NK-92 (cell line): ENCODE measurements at regions not wholly inside any gene's neighbourhood (a gene's known extent, or its start where the extent isn't known, plus 50 kb on each side); places are given as distances from the start of the nearest gene placed in this dataset.

Experiments used
- DNase-seq: peaks from one replicate; lab custom pipeline; 2025; ENCODE audit not compliant: unreplicated experiment; lab: John Stamatoyannopoulos, UW

DNA sequence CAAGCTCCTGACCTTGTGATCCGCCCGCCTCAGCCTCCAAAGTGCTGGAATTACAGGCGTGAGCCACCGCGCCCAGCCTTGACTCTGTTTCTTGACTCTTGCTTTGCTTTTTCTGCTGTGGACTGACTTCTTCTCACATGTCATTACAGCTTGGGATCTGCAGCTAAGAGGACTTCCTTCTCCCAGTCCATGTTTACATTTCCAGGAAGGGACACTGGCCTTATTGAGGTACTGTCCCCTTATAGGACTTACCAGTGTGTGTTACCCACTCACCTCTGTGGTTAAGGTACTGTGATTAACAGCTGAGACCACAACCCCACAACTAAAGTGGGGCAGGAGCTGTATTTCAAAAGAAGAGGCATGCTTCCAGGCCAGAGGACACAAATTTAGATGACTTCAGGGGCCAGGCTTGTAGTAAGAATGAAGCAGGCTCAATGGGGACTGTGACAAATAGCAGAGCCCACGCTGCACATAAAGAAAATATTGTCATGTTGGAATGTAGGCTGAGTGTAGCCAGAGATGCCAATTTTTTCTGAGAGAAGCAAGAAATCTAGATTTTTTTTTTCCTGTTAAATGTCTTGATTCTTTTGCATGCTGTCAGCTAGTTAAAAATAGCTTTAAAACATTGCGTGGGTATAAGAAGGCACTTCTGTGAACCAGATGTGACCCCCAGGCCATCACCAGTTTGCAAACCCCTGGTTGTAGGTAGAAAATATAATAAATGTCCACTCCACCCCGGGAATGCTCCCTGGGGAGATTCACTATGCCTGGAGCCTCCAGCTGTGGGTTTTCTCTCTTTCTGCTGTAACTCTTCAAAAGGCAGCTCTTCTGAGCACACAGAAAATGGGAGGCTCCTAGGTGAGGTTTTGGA, 75.0 kb downstream of the PTPDC1 start:
- DNase-seq = no peak

DNA sequence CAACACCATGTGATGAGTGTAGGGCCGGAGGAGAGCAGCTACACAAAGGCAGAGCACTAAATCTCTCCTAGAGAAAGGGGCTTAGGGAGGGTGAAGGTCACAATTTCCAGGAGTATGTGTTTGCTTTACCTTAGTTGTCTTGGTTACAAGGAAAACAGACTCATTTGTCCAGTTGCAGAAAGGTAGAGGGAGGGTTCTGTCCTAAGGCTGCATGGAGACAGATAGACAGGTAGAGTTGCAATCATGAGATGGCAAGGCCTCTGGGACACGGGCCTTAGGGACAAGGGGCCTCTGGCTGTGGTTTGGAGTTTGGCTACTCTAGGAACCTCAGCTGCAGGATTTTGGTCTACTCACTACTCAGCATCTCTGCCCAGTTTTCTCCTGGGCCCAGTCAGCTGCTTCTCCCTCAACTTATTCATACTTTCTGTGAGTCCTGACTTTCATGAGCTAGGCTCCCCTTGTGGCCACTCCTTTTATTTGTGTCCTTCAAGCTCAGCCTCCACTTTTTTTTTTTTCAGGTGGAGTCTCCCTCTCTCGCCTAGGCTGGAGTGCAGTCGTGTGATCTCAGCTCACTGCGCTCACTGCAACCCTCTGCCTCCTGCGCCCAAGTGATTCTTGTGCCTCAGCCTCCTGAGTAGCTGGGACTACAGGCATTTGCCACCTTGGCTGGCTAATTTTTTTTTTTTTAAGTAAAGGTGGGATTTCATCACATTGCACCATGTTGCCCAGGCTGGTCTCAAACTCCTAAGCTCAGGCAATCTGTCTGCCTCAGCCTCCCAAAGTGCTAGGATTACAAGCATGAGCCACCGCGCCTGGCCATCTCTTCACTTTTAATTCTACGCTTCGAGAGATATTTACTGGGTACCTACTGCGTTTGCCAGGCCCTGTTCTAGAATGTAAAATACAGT, 76.6 kb downstream of the PTPDC1 start:
- no peak for DNase-seq

DNA sequence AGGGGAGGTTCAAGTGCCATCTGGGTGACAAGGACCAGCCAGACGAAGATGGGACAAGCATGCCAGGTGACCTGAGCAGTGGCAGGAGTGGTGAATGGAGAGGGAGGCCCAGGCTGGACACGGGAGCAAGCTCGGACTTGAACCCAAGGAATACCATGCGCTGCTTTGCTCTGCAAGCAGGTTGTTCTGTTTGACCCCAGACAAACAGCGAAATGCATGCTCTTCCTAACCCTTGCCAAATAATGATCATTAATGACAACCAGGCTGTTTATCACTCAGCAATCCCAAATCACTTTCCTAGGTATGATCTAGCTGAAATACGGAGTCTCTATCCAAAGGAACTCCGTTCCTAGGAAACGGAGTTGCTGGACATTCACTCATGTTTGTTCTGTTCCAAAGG, 77.4 kb downstream of the PTPDC1 start:
- no peak for DNase-seq

DNA sequence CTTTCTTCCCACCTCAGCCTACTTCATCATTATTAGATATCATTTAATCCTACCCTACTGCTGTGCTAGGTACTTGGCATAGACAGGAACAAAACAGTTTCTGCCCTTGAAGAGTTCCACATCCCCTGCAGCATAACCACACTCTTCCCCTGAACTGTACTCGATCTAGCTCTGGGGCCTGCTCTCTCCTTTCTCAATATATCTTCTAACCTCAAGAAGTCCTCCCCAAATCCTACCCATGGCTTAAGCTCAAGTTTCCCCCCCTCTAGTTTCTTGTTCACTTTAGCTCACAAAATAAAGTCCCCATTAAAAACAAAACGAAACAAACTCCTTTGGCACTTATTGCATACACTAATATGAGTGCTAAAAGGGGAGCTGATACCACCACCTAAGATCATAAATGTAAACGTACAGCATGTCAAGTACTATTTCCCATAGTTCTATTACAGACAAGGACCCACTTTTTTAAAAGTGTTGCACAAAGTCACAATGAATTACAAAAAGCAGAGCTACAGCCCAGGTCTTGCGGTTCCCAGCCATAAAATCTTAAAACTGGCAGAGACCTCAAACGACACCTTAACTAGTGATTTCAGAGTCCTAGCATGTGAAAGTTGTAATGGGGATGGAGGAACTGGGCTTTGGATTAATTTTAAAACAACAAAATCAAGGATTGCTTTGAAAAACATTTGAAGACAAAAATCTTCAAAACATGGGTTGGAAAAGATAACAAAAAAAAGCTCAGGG, 80.7 kb downstream of the PTPDC1 start:
- DNase-seq = no peak

DNA sequence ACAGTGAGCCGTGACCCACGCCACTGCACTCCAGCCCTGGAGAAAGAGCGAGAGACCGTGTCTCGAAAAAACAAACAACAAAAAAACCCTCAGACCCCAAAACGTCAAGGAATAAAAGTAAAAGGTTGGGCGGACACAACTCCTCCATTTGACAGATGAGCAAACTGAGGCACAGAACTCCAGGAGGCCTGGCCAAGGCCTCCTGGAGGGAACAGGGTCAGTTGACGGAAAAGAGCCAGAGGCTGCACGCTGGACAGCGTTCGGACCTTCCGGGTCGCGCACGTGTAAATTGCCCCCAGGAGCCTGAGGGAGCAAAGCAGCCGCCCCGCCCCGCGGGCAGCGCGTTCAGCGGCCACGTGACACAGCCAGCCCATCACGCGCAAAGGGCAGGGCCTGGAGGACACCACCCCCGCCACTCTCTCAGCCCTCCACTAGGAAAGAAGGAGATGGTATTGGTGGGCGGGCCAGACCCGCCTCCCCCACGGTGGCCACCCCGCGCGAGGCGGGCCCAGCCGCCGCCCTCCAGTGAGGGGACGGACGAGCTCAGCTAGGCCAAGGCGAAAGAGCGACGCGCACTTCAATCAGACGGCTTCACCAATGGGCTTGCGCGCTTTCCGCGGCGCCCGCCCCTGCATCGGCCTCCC, 81.5 kb downstream of the PTPDC1 start:
- peak; percentile 79 for DNase-seq

DNA sequence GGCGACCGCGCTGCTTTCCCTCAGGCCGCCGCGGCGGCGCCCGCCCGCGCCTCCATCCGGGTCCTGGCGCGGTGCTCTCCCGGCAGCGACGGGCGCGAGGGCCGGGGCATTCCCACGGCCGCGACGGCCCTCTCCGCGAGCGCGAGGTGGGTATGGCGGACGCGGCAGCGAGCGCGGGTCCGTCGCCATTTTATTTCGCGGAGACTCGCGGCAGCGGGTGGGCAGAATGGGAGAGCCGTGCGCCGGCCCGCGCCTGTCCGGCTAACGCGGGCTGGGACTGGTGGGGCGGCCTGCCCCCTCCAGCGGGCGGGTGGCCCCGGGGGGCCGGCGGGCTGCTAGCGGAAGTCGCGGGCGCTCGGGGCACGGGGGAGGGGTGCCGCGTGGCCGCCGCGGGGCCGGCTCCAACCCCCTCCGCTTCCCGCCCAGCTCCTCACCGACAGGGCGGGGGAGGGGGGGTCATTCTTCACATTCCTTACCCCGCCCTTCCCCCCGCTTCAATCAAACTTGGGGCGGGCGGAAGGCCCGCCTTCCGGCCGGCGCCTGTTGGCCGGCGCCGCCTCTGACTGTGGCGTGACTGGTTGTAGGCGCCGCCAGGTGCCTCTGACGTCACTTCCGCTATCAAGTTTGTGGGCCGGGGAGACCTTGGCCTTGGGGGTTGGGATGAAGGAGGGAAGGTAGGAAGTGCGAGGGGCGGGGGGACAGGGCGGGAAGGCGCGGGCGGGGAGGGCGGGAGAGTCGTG, 82.1 kb downstream of the PTPDC1 start:
- peak; percentile 77 for DNase-seq

DNA sequence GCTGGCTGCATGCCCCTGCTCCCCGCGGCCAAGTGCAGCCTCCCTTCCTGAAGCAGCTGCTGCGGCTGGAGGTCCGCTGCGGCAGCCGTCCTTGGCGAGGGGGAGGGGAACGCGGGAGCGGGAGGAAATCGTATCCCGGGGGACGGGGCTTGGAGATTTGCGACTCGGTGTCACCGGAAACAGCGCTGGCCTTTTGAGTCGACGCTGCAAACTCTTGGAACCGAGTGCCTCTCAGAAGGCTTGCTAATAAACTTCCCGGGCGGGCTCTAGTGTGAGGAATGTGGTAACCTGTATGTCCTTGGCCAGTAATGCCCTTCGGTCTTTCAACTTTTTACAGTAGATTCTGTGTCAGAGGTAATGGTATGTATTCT, 82.7 kb downstream of the PTPDC1 start:
- DNase-seq = no peak

DNA sequence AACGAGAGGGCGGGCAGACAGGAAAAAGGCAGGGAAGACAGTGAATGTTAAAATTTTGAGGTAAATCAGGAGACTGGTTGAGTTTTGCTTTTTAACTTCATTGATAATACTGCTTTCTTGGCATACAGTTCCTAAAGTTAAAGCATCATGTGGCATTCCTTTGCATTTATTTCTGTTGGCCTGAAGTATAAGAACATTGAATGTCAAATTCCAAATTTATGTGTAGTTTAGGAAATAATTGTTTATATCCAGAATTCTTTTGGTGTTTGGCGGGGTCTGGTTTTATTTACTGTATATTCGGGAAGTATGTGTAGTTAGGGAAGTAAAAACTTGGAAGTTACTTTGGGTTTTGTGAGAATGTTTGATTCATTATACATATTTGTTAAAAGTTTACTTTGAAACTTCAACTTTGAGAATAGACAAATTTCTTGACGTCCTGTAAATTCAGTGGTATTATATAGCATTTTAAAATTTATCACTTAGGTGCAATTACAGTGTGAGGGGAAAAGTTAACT, 83.2 kb downstream of the PTPDC1 start:
- DNase-seq = no peak

DNA sequence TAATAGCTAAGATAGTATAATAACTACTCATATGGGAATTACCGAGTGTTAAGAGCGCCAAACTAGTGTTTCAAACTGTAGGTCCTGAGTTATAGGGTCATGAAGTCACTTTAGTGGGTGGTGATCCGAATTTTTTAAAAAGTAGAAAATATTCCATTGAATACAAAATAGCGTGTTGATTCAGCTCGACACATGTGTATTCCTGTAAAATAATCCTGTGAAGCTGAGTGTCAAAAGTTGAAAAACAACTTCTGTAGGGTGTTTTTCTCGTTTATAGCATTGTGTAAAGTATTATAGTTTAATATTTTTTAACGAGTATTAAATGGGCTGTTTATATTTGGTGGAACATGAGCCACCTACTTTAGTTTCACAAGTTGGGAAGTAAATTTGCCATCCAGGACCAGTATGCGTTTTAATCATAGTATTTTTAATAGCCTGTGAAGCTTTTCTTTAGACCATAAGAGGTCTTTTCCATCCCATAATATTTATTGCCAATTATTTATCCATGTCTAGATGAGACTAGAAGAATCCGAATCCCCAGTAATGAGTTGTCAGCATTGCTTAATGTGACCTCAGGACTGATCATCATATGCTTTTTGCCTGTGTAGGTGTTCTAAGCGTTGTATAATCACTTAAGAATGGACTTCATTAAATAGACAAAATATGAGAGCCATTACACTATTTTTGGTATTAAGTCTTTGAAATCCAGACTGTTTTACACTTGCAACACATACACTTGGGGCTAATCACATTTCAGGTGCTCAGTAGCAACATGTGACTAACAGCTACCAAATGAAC, 84.1 kb downstream of the PTPDC1 start:
- no peak for DNase-seq

DNA sequence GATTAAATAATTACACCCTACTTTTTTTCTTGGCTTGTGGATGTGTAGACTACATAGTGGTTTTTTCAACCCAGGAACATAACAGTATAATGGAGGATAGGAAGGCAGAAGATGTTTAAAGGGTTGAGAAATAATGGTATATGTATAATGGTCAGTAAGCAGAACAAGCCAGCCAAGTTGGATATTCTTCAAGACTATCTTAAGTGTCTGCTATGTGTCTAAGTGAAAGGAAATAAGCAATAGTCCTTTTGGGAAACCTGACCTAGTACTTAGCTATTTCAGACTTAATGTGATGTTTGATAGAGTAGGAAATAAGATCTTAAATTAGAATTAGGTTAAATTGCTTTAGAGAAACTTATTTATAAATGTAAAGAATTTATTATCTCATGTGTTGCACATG, 85.7 kb downstream of the PTPDC1 start:
- DNase-seq = no peak

DNA sequence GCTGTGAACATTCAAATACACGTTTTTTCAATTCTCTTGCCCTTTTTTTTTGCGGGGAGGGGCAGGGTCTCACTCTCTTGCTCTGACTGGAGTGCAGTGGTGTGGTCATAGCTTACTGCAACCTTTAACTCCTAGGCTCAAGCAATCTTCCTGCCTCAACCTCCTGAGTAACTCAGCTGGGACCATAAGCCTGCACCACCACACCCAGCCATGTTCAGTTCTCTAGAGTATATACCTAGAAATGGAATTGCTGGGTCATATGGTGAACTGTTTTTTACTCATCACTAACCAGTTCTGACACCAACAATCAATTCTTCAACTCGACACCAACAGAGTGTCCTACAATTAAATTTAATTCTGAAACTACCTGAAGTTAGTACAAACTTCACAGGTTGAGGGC, 85.5 kb upstream of the ZNF169 start:
- DNase-seq = no peak

DNA sequence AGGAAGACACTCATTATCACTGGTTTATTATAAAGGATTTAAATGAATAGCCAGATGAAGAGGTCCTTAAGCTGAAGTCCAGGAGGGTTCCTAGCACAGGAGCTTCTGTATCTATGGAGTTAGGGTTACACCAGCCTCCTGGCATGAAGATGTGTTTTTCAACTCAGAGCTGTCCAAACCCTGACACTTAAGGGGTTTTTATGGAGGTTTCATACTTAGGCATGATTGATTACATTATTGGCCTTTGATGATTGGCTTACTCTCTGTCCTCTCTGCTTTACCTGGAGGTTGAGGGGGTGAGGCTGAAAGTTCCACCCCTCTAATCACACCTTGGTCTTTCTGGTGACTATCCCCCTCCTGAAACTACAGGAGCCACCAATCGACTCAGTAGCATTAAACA, 84.9 kb upstream of the ZNF169 start:
- DNase-seq = no peak

DNA sequence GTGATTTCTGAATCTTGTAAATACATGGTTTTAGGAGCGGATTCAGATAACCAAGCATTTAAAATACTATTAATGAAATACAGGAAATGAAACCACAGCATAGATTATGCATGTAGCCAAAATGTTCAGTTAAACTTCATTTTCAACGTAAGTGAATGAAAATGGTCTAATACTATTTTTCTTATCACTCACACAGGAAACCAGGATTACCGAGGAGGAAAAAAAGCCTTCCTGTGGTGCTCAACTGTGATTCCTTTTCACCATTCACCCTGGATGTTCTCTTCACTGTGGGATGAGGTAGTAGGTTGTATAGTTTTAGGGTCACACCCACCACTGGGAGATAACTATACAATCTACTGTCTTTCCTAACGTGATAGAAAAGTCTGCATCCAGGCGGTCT, 83.4 kb upstream of the ZNF169 start:
- DNase-seq = no peak

DNA sequence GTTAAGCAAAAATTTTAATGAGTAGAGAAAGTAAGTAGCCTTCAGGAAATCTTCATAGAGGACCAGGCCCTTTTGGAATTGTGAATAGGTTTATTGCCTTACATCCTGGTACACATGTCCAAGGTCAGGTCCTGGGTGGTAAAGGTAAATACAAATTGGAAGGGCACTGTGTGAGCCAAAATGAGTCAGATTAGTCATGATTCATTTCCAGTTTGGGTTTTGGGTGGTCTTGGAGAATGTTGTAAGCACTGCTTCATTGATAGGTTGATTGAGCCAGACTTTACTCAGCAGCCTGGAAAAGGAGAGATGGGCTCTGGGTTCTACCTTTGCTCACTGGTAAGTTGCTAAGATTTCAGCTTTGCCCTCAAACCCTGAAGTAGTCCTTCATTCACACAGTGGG, 82.5 kb upstream of the ZNF169 start:
- DNase-seq = no peak

DNA sequence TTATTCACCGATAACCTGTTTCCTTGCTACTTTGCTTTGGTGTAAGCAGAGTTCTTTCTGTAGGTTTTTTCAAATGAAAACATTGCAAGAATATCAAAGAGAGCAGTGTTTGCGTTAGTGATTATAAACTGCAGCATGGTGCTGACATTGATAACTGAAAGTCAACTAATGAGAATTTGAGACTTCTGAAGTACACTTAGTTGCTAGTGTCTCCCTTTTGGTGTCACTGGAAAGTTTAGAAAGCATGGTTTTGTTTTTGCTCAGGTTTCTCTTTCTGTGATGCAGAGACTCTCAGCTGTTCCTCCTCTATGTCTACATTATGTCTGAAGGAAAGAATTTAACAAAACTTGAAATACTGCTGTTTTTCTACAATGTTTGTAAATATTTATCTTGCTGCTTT, 80.2 kb upstream of the ZNF169 start:
- DNase-seq = no peak

DNA sequence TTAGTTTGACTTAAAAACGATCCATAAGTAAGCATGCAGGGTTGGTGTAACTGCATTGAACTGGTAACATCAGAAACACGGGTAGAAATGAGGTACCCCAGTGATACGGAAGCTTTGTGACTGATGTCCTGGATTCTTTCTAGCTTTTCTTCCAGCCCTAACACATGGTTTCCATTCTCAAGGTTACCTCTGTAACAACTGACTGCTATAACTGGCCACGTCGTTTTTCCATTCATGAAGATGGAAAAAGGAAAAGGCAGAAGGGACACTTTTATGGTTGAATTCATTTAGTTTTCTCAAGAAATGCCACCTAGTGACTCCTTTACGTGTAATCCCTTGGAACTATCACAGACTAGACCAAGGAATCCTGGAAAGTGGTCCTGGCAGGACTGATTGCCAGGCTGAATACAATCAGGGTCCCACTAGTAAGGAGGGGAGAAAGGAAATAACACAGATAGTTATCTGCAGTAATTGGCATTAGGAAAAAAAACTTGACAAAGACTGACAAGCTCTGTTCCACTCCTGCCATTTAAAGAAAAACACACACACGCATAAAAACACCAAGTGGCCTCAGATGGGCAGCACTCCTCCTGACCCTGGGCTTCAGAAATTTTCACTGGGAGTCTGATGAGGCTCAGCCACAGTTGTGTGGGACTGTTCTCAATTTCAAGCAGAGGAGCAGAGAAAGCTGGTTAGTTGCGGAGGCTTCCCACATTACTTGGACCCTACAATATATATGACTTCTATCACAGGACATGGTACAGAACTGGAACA, 77.5 kb upstream of the ZNF169 start:
- DNase-seq = no peak

DNA sequence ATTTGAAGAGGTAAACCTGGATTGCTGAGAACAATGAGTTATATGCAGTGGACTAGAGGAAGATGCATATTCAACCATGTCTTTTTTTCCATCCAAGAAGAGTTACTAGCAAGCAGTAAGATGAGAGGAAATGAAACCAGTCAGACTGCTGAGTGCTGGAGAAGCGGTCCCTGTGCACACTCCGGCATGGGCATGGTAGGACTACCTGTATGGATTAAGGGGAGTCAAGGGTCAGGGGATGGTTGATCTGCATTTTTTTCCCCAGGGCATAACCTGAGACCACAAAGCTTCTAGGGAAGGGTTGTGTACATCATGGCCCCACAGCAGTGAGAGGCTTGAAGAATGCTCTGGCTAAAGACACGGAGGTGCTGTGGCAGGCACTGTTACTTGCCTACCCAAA, 76.6 kb upstream of the ZNF169 start:
- no peak for DNase-seq

DNA sequence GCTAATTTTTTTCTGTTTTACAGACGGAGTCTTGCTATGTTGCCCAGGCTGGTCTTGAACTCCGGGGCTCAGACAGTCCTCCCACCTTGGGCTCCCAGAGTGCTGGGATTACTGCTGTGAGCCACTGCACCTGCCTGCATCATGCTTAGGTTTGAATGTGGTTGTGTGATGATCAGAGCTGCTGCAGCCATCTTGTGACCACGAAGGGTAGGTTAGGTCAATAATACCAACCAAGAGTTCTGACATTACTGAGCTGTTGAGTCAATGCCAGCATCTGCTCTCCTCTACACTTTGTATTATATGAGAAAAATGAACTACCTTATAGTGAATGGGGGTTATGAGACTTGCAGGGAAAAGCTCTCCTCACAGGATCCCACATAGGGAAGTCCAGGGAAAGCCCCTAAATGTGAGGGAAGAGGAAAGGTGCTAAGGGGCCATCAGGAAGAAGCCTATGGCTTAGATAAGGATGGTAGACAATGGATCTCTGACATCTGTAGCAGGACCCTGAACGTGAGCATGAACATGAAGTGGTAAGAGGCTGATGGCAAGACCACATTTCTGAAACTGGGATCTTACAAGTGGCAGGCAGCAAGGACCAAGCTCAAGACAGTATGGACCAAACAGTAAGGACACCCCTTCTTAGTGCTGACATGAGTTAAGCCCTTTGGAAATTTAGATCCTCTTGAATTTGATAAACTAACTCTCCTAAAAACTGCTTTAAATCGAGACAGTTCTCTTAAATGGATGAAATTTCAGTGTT, 75.7 kb upstream of the ZNF169 start:
- no peak for DNase-seq
